Body of pancreas (tissue), 4 donors: ENCODE measurements at regions not wholly inside any gene's neighbourhood (a gene's known extent, or its start where the extent isn't known, plus 50 kb on each side); places are given as distances from the start of the nearest gene placed in this dataset.

Source experiments
- ATAC-seq: fragments of 150-250 bp; one replicate; pipeline ENCODE4 v1.9.1; 2016
- DNase-seq, 4 donors: peaks; one replicate each; pipeline ENCODE4 v3.0.0-alpha.2; 2019
- H3K27ac ChIP-seq, 4 donors: fragments of 200-600 bp; sonication (generic); 1 replicate in 3 of 4; 2 replicates in 1 of 4; pipeline versions ENCODE4 v1.5.1 to v1.6.1; 2016 to 2019; ENCODE audit warnings: mild to moderate bottlenecking in 1 of 4, mixed read lengths in 1 of 4, moderate library complexity in 1 of 4
- H3K27me3 ChIP-seq, 2 donors: fragments of 200-600 bp; sonication (generic); one replicate each; pipeline ENCODE4 v1.6.0; 2016; ENCODE audit warnings: mild to moderate bottlenecking in 1 of 2
- H3K36me3 ChIP-seq, 2 donors: fragments of 200-600 bp; sonication (generic); replicated peaks in 1 of 2; 2 replicates each; pipeline ENCODE4 v1.5.1; 2016; ENCODE audit warnings: low read depth in 2 of 2; ENCODE audit not compliant: insufficient read depth in 1 of 2
- H3K4me1 ChIP-seq: fragments of 200-600 bp; sonication (generic); one replicate; pipeline ENCODE4 v1.6.0; 2016
- H3K4me3 ChIP-seq, 2 donors: fragments of 200-600 bp; sonication (generic); 1 replicate in 1 of 2; 2 replicates in 1 of 2; pipeline ENCODE4 v1.5.1; 2016 to 2019
- H3K9me3 ChIP-seq, 3 donors: fragments of 200-600 bp; sonication (generic); 1 replicate in 2 of 3; 2 replicates in 1 of 3; pipeline ENCODE4 v1.5.1; 2016
- CTCF ChIP-seq, 7 experiments: fragments of 450-650 bp in 4 of 7; fragments of 200-600 bp in 3 of 7; sonication (generic) in 3 of 7; IDR thresholded peaks; one replicate each; pipeline ENCODE4 v1.5.1; 2016 to 2019; ENCODE audit warnings: antibody characterized with exemption in 7 of 7
- POLR2A ChIP-seq, 3 donors: fragments of 450-650 bp; IDR thresholded peaks; one replicate each; pipeline ENCODE4 v1.6.1; 2016; ENCODE audit warnings: antibody characterized with exemption in 3 of 3, mild to moderate bottlenecking in 2 of 3
- whole genome bisulfite sequencing, 2 donors: methylation state at CpG; one replicate each; pipeline ENCODE4 v1.1.5; 2017; 5-methylcytosine and 5-hydroxymethylcytosine counted together
- intact Hi-C: fragments of 100-400 bp; cut with DNase I; formaldehyde crosslinking; loops from one replicate; pipeline ENCODE4 v1.15.1; 2023

- Histone ChIP-seq H3K27me3 (no peaks in the 10 kb centered on the region), H3K4me3 (no peak overlapping the region), H3K9me3 (peaks cover 0 to 7% (median 0%) of the 10 kb centered on the region in 3 donors), H3K27ac (no peak overlapping the region), H3K4me1 (no peaks in the 10 kb centered on the region), H3K36me3 (no peaks in the 10 kb centered on the region)
- ATAC-seq (no peak), DNase-seq (no peak)
- 86% methylated on average over 2 of the region's 2 CpGs; no CpG with 5 or more reads in 1 of the 2 donors for WGBS, 2 donors
- intact Hi-C loops: no loop called here
- TF ChIP-seq POLR2A (IDR thresholded peaks at IDR 0.05) (no peak), CTCF (IDR thresholded peaks at IDR 0.05) (no peak)
Observed at GRCh38 chr2:183389546-183390080, 265.4 kb downstream of the NUP35 start.

- H3K27me3 ChIP-seq: no peaks in the 10 kb centered on the region
- H3K4me3 ChIP-seq: no peak overlapping the region
- ATAC-seq (no peak), DNase-seq (no peak)
- WGBS, 2 donors: 79% methylated on average over 4 of the region's 4 CpGs; no CpG with 5 or more reads in 1 of the 2 donors
- TF ChIP-seq POLR2A (IDR thresholded peaks at IDR 0.05) (no peak), CTCF (IDR thresholded peaks at IDR 0.05) (no peak)
- H3K9me3 ChIP-seq: peaks cover 0 to 7% (median 0%) of the 10 kb centered on the region in 3 donors
- H3K27ac ChIP-seq: no peak overlapping the region
- H3K36me3 ChIP-seq: no peaks in the 10 kb centered on the region
- no peaks in the 10 kb centered on the region for H3K4me1 ChIP-seq
- intact Hi-C loops: no loop called here
Observed at GRCh38 chr2:183390109-183390508, 265.9 kb downstream of the NUP35 start.

- H3K27me3 ChIP-seq: no peaks in the 10 kb centered on the region
- no peak overlapping the region for H3K27ac ChIP-seq
- H3K36me3 ChIP-seq: no peaks in the 10 kb centered on the region
- TF ChIP-seq CTCF (IDR thresholded peaks at IDR 0.05) (no peak), POLR2A (IDR thresholded peaks at IDR 0.05) (no peak)
- H3K9me3 ChIP-seq: no peaks in the 10 kb centered on the region
- DNase-seq: no peak
- H3K4me3 ChIP-seq: no peak overlapping the region
- intact Hi-C loops: no loop called here
- no peak for ATAC-seq
- WGBS, 2 donors: 66 to 86% methylated on average over 2 to 7 of the region's 7 CpGs
- no peaks in the 10 kb centered on the region for H3K4me1 ChIP-seq
Observed at GRCh38 chr2:183404392-183404791, 280.1 kb downstream of the NUP35 start.

GRCh38 chr2:183408562-183408961 is 284.3 kb downstream of the NUP35 start:
- TF ChIP-seq CTCF (IDR thresholded peaks at IDR 0.05) (no peak), POLR2A (IDR thresholded peaks at IDR 0.05) (no peak)
- no peak overlapping the region for H3K27ac ChIP-seq
- no peak for DNase-seq
- H3K4me3 ChIP-seq: no peak overlapping the region
- H3K36me3 ChIP-seq: no peaks in the 10 kb centered on the region
- intact Hi-C loops: no loop called here
- no peaks in the 10 kb centered on the region for H3K9me3 ChIP-seq
- 0% methylated on average over 1 of the region's 1 CpG for WGBS, 2 donors
- H3K27me3 ChIP-seq: no peaks in the 10 kb centered on the region
- no peaks in the 10 kb centered on the region for H3K4me1 ChIP-seq
- ATAC-seq: no peak

- no peaks in the 10 kb centered on the region for H3K36me3 ChIP-seq
- intact Hi-C loops: no loop called here
- no peak for ATAC-seq
- no peak overlapping the region for H3K4me3 ChIP-seq
- no peaks in the 10 kb centered on the region for H3K4me1 ChIP-seq
- no peak overlapping the region for H3K27ac ChIP-seq
- no peaks in the 10 kb centered on the region for H3K27me3 ChIP-seq
- TF ChIP-seq POLR2A (IDR thresholded peaks at IDR 0.05) (no peak), CTCF (IDR thresholded peaks at IDR 0.05) (no peak)
- no peak for DNase-seq
- no peaks in the 10 kb centered on the region for H3K9me3 ChIP-seq
Observed at GRCh38 chr2:183409662-183410061, 285.4 kb downstream of the NUP35 start.
